HCT116 (cell line): ENCODE measurements at regions not wholly inside any gene's neighbourhood (a gene's known extent, or its start where the extent isn't known, plus 50 kb on each side); places are given as distances from the start of the nearest gene placed in this dataset.

Source experiments
- ATAC-seq: fragments of 200-7000 bp; cut with Tn5 transposase; 2 replicates; pipeline ENCODE4 v1.9.1; 2020; ENCODE audit warnings: mild to moderate bottlenecking, moderate library complexity
- BruUV-seq: library from RNA; stranded (reverse); fragments of 400-500 nt; replicated peaks from 2 replicates; lab custom pipeline; 2021; lab: Mats Ljungman, UMichigan
- CTCF ChIA-PET: fragments of 300-600 bp; sonication (Branson Sonifier 250); formaldehyde crosslinking; loops from one replicate; lab custom pipeline; 2021; ENCODE audit warnings: antibody characterized with exemption; lab: Charles Lee
- POLR2A ChIA-PET: fragments of 300-600, 350-600 bp; sonication (Branson Sonifier 250); formaldehyde crosslinking; loops from one replicate; lab custom pipeline; 2021; ENCODE audit warnings: antibody characterized with exemption; lab: Charles Lee
- RAD21 ChIA-PET, 2 experiments: fragments of 300-600 bp; sonication (Branson Sonifier 250); formaldehyde crosslinking; loops; one replicate each; lab custom pipeline; 2023; ENCODE audit warnings: low total read pairs in 2 of 2; ENCODE audit not compliant: uncharacterized antibody in 2 of 2, unreplicated experiment in 2 of 2, low non-redundant PET in 1 of 2; lab: Charles Lee
- DNase-seq: peaks from one replicate; pipeline ENCODE4 v3.0.0-alpha.2; 2010; ENCODE audit warnings: low read depth, low spot score
- H2AFZ ChIP-seq: fragments of 200-600 bp; shearing (Covaris generic), sonication (generic); 2 replicates; pipeline ENCODE4 v1.6.1; 2017; ENCODE audit warnings: low read depth, mixed run types, mixed read lengths, antibody characterized with exemption, low read length; ENCODE audit not compliant: poor library complexity, severe bottlenecking
- H3K27ac ChIP-seq: 2 replicates; pipeline ENCODE4 v1.5.1; 2012; ENCODE audit warnings: low read depth, low read length
- H3K27me3 ChIP-seq: fragments of 200-600 bp; sonication (generic); 2 replicates; pipeline ENCODE4 v1.6.1; 2016; ENCODE audit warnings: mixed run types, low read length, mixed read lengths; ENCODE audit not compliant: insufficient read depth
- H3K36me3 ChIP-seq, 2 experiments: fragments of 200-500 bp in 1 of 2; fragments of 200-600 bp in 1 of 2; sonication (Bioruptor generic) in 1 of 2; sonication (generic) in 1 of 2; 2 replicates each; pipeline versions ENCODE4 v1.5.1 to v1.6.1; 2014 to 2016; ENCODE audit warnings: low read length in 2 of 2, inconsistent platforms in 1 of 2, mixed read lengths in 1 of 2, mixed run types in 1 of 2; ENCODE audit not compliant: insufficient read depth in 2 of 2, control insufficient read depth in 1 of 2
- H3K4me1 ChIP-seq, 2 experiments: fragments of 200-600 bp in 1 of 2; sonication (generic) in 1 of 2; 2 replicates each; pipeline versions ENCODE4 v1.5.1 to v1.6.1; 2012 to 2017; ENCODE audit warnings: low read length in 2 of 2, inconsistent platforms in 1 of 2, mild to moderate bottlenecking in 1 of 2, mixed read lengths in 1 of 2, mixed run types in 1 of 2, moderate library complexity in 1 of 2; ENCODE audit not compliant: insufficient read depth in 2 of 2, control insufficient read depth in 1 of 2
- H3K4me2 ChIP-seq: fragments of 200-600 bp; sonication (generic); 2 replicates; pipeline ENCODE4 v1.6.1; 2017; ENCODE audit warnings: mixed run types, low read length, mixed read lengths
- H3K4me3 ChIP-seq, 2 experiments: fragments of 200-600 bp in 1 of 2; sonication (generic) in 1 of 2; replicated peaks in 1 of 2; 2 replicates each; pipeline ENCODE4 v1.5.1; 2011 to 2016; ENCODE audit warnings: low read length in 2 of 2, control low read depth in 1 of 2, low read depth in 1 of 2, mild to moderate bottlenecking in 1 of 2, mixed read lengths in 1 of 2, mixed run types in 1 of 2
- H3K79me2 ChIP-seq: fragments of 200-600 bp; sonication (generic); 2 replicates; pipeline ENCODE4 v1.6.1; 2017; ENCODE audit warnings: mild to moderate bottlenecking, mixed run types, low read length, moderate library complexity, mixed read lengths; ENCODE audit not compliant: insufficient read depth
- H3K9ac ChIP-seq: fragments of 200-600 bp; sonication (generic); 2 replicates; pipeline ENCODE4 v1.6.1; 2016; ENCODE audit warnings: low read length, mixed read lengths
- H3K9me2 ChIP-seq: fragments of 200-600 bp; sonication (generic), shearing (Covaris generic); 2 replicates; pipeline ENCODE4 v1.6.1; 2017; ENCODE audit warnings: mixed run types, mild to moderate bottlenecking, moderate library complexity; ENCODE audit not compliant: insufficient read depth
- H3K9me3 ChIP-seq, 2 experiments: fragments of 200-500 bp in 1 of 2; fragments of 200-600 bp in 1 of 2; sonication (Bioruptor generic) in 1 of 2; sonication (generic) in 1 of 2; 2 replicates each; pipeline ENCODE4 v1.6.1; 2014 to 2017; ENCODE audit warnings: low read length in 2 of 2, mixed read lengths in 2 of 2, inconsistent platforms in 1 of 2, low read depth in 1 of 2, mild to moderate bottlenecking in 1 of 2, mixed run types in 1 of 2, moderate library complexity in 1 of 2; ENCODE audit not compliant: control insufficient read depth in 1 of 2, insufficient read depth in 1 of 2
- H4K20me1 ChIP-seq: fragments of 200-600 bp; sonication (generic), shearing (Covaris generic); 2 replicates; pipeline ENCODE4 v1.6.1; 2017; ENCODE audit warnings: mixed run types, mild to moderate bottlenecking, moderate library complexity; ENCODE audit not compliant: insufficient read depth
- CBX3 ChIP-seq: IDR thresholded peaks from 2 replicates; pipeline ENCODE4 v1.6.1; 2012; ENCODE audit warnings: low read depth
- CEBPB ChIP-seq: IDR thresholded peaks from 2 replicates; pipeline ENCODE4 v1.6.1; 2012; ENCODE audit warnings: low read depth
- ELF1 ChIP-seq: IDR thresholded peaks from 2 replicates; pipeline ENCODE4 v1.6.1; 2012; ENCODE audit warnings: low read depth, borderline replicate concordance
- EZH2phosphoT487 ChIP-seq: fragments of 200-600 bp; IDR thresholded peaks from 2 replicates; pipeline ENCODE4 v1.6.1; 2018; ENCODE audit warnings: antibody characterized with exemption, borderline replicate concordance
- FOSL1 ChIP-seq: IDR thresholded peaks from 2 replicates; pipeline ENCODE4 v1.6.1; 2012; ENCODE audit warnings: low read depth
- JUND ChIP-seq: IDR thresholded peaks from 2 replicates; pipeline ENCODE4 v1.6.1; 2012
- SP1 ChIP-seq: IDR thresholded peaks from 2 replicates; pipeline ENCODE4 v1.6.1; 2012; ENCODE audit warnings: low read depth
- SRF ChIP-seq: IDR thresholded peaks from 2 replicates; pipeline ENCODE4 v1.6.1; 2012; ENCODE audit warnings: low read depth
- TCF7L2 ChIP-seq: IDR thresholded peaks from 2 replicates; pipeline ENCODE4 v1.7.0; 2011; ENCODE audit warnings: borderline replicate concordance, inconsistent platforms; ENCODE audit not compliant: insufficient read depth, insufficient read length; ENCODE audit errors: extremely low read depth
- ZBTB33 ChIP-seq: IDR thresholded peaks from 2 replicates; pipeline ENCODE4 v1.6.1; 2011; ENCODE audit warnings: mild to moderate bottlenecking, low read length, moderate library complexity; ENCODE audit not compliant: insufficient replicate concordance; ENCODE audit errors: extremely low read depth
- ZFX ChIP-seq: fragments of 450-650 bp; IDR thresholded peaks from 2 replicates; pipeline ENCODE4 v1.6.1; 2017
- ZNF274 ChIP-seq: fragments of 200-500 bp; sonication (Bioruptor generic); IDR thresholded peaks from 2 replicates; pipeline ENCODE4 v1.6.1; 2014; ENCODE audit warnings: mild to moderate bottlenecking, low read depth, low read length, inconsistent platforms
- intact Hi-C: fragments of 100-400 bp; cut with micrococcal nuclease; formaldehyde crosslinking; loops from 2 replicates; pipeline ENCODE4 v1.10.0; 2022
- TF ChIP-seq, protein P1 (sequence below): IDR thresholded peaks from 2 replicates; pipeline ENCODE4 v1.6.1; 2012

- Histone ChIP-seq H3K4me3 (no peak overlapping the region), H3K9ac (no peak overlapping the region), H3K9me3 (peaks cover 4 to 6% of the 10 kb centered on the region in 2 experiments; a peak in 3 of 4 replicates), H3K27me3 (no peaks in the 10 kb centered on the region), H4K20me1 (no peaks in the 10 kb centered on the region), H3K79me2 (no peaks in the 10 kb centered on the region), H2AFZ (no peak overlapping the region), H3K4me1 (no peaks in the 10 kb centered on the region), H3K27ac (no peak overlapping the region), H3K4me2 (no peak overlapping the region), H3K36me3 (no peaks in the 10 kb centered on the region), H3K9me2 (no peaks in the 10 kb centered on the region)
- POLR2A ChIA-PET: no interaction called here
- CTCF ChIA-PET: no interaction called here
- TF ChIP-seq CBX3: no peak
- no peak for TF ChIP-seq ZNF274
- TF ChIP-seq TCF7L2: no peak
- no peak for TF ChIP-seq EZH2phosphoT487
- TF ChIP-seq FOSL1: no peak
- TF ChIP-seq SRF: no peak
- no peak for TF ChIP-seq JUND
- TF ChIP-seq ZBTB33: no peak
- TF ChIP-seq, protein P1, sequence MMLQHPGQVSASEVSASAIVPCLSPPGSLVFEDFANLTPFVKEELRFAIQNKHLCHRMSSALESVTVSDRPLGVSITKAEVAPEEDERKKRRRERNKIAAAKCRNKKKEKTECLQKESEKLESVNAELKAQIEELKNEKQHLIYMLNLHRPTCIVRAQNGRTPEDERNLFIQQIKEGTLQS: no peak
- TF ChIP-seq ZFX: no peak
- no peak for TF ChIP-seq CEBPB
- no peak for TF ChIP-seq SP1
- TF ChIP-seq ELF1: no peak
- RAD21 ChIA-PET: no interaction called here
- ATAC-seq: no peak
- no peak for DNase-seq
- intact Hi-C loops: no loop called here
- BruUV-seq: no TSS peak
These were observed 731.8 kb downstream of the KCTD8 start for GRCh38 chr4:43716721-43717395.
